HG03520 (cell line): ENCODE measurements at regions not wholly inside any gene's neighbourhood (a gene's known extent, or its start where the extent isn't known, plus 50 kb on each side); places are given as distances from the start of the nearest gene placed in this dataset.

Source experiments
- ATAC-seq: cut with Tn5 transposase; IDR thresholded peaks from one replicate; pipeline ENCODE4 v1.9.1; 2021; ENCODE audit warnings: mild to moderate bottlenecking, moderate library complexity; ENCODE audit not compliant: unreplicated experiment

DNA sequence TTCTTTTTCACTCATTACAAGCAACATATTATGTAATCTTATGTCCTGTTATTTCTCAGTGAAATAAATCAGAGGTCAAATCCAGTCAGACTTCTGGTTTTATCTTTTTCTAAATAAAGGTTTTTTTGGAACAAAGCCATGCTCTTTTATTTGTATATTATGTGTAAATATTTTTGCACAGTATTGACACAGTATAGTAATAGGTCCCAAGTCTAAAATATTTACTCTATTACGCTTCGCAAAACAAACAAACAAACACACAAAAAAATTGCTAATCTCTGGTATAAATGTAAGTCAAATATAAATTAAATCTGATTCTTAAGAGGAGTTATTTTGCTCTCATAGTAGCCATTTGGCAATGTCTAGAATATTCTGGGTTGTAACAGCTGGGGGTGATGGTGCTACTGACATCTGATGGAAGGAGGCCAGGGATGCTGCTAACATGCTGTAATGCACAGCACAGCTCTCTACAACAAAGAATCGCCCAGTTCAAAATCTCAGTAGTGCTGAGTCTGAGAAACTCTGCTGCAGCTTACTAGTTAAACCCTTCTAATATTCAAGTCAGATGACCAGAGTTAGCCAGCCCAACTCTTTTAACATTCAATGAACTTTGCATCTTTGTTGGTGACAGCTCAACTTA is 602.1 kb downstream of the RAB28 start:
- ATAC-seq, result no peak

DNA sequence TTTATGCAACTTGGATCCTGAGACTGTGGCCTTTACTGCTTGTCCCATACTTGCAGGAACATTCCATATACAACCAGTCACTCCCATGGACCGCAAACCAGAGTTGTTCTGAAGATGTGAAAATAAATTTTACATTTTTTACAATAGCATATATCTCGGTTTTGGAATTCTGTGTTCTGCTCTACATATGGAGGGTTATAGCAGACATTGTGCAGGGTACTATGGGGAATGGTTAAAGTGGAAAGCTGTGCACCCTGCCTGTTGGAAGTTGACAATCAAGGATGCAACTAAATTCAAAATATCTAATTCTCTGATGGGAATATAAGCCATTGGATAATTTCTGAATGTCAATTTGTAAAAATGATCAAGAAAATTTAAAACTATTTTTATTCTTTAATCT is 603.3 kb downstream of the RAB28 start:
- no peak for ATAC-seq

- no peak for ATAC-seq
These were observed 604.6 kb downstream of the RAB28 start for GRCh38 chr4:12879496-12879895.

- no peak for ATAC-seq
These were observed 608.4 kb downstream of the RAB28 start for GRCh38 chr4:12875640-12876243.

- no peak for ATAC-seq
These were observed 610.8 kb downstream of the RAB28 start for GRCh38 chr4:12873351-12873750.

DNA sequence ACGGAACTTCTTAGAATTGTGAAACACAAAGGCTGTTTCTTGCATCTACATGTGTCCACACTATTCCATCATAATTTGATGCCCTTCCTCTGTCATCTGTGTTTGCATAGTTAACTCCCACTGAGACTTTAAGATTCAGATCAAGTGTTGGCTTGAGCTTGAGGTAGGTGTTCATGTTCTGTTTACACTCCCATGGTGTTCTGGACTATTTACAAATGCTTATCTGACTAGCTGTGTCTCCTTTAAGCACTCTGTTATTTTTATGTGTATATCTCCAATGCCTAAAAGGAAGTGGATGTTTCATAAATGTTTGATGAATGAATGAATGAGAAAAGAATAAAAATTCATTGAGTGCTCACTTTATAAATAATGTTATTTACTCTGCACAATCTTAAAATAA is 622.7 kb downstream of the RAB28 start:
- ATAC-seq, result no peak

DNA sequence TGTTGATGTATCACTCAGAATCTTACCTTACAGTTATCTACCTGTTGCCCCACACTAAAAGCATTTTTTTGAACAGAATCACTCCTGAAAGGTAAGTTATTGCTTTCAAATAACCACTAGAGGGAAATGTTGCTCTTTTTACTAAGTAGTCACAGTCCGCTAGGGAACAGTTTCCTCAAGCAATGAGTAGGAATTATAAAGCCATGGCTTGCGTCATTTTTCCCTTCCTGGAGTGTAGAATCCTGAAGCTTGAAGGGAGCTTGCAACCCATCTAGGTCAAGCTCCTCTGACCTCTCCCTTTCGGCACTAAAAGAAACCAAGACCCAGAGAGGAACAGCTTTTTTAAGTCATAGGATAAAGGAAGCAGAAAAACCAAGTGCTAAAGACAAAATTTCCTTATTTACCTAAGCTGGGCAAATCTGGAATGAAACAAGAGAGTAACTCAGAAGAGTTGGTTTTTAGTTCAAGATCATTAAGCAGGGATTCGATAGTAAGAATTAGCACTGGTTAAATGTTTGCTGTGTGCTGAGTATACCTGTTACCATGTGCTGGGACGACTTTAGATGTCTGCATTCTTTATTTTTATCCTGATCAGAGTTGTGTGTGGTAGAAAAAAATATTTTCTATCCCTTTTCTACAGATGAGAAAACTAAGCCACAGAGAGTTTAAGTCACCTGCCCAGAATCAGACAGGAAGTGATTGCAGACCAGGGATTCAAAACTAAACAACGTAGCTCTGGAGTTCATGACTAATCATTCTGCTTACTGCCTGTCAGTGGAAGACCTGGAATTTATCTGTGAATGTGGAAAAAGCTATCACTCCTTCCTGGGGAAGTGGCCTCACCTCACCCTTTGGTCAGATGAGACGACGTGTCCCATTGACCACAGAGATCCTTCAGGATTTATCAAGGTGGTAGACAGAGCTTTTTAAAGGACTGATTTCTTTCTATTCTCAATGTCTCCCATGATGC is 631.5 kb downstream of the RAB28 start:
- no peak for ATAC-seq

- ATAC-seq, result no peak
These were observed 637.8 kb downstream of the RAB28 start for GRCh38 chr4:12846368-12846767.

DNA sequence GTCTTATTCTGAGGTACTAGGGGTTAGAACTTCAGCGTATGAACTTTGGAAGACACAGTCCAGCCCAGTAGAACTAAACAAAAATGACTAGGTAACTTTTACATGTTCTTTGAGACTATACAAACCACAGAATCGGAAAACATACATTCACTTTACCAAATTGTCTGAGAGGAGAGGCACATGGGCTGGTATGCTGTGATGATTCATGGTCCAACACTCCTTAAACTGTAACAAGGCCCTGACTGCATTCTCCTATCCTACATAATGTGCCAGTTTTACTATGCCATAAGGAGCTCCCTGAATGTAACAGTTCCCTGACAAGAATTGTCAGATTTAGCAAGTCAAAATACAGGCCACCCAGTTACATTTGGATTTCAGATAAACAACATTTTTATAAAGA is 640.0 kb downstream of the RAB28 start:
- no peak for ATAC-seq

DNA sequence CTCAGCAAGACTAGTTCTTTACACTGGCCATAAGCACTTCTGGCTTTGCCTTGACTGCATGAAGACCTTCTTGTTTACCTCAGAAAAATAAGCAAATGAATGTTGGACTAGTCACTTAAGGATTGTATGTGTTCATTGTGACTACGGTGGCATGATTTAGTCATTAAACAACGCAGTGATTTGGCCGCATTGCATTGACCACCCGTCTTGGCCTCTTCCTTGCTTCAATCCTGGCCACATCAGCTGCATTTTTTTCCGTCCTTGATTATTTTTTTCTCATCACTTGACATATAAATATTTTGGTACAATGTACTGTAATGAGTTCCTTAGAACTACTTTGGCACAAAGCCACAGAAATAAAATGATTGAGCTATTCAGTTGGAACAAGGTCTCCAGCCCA is 656.2 kb downstream of the RAB28 start:
- no peak for ATAC-seq

DNA sequence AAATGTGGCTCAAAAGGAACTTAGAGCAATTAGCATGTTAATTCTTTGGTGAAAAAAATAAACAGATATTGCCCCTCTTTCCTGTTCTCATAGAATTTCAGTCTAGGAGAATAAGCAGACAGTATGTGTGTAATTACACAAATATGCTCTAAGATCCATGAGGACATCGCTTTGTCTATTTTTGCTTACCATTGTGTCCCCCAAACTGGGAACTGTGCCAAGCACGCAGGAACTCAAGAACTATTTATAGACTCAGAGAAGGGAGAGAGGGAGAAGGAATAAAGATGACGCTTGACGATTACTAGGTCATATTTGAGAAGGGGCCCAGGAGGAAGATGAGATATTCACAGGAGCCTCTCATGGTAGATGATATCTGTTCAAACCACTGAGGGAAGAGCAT is 692.6 kb downstream of the RAB28 start:
- no peak for ATAC-seq

- ATAC-seq, result no peak
These were observed 696.9 kb downstream of the RAB28 start for GRCh38 chr4:12787261-12787660.

GRCh38 chr4:12778706-12779105 is 705.4 kb downstream of the RAB28 start:
- ATAC-seq, result no peak

DNA sequence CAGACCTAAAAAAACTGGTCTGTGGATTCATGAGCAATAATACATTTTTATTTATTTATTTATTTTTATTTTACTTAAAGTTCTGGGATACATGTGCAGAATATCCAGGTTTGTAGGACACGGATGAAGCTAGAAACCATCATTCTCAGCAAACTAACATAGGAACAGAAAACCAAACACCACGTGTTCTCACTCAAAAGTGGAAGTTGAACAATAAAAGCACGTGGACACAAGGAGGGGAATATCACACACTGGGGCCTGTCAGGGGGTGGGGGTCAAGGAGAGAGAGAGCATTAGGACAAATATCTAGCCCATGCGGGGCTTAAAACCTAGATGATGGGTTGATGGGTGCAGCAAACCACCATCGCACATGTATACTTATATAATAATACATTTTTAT is 705.9 kb downstream of the RAB28 start:
- no peak for ATAC-seq

- ATAC-seq, result no peak
These were observed 713.8 kb downstream of the RAB28 start for GRCh38 chr4:12770351-12770750.

DNA sequence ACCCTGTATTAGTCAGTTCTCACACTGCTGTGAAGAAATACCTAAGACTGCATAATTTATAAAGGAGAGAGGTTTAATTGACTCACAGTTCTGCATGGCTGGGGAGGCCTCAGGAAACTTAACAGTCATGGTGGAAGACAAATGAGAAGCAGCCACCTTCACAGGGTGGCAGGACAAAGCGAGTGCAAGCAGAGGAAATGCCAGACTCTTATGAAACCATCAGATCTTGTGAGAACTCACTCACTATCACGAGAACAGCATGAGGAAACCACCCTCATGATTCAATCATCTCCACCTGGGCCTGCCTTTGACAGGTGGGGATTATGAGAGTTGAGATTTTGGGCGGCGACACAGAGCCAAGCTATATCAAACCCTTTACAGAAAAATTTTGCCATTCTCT is 722.4 kb downstream of the RAB28 start:
- ATAC-seq, result no peak

DNA sequence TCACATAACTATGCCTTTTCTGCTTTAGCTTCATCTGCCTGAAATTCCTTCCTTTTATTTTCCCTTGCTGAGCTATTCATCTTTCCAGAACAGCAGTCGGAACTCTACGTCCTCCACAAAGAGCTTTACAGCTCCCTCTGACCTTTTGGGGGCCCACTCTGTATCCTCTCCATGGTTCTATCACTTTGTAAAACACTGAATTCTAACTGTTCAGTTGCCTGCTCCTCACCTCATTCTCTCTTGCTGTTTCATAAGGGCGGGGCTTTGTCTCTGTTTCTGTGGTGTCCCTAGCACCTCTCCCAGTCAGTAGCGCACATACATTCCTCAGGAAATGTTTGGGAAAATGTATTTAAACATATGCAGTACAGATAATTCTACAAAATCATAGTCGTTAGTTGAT is 737.0 kb downstream of the RAB28 start:
- no peak for ATAC-seq

GRCh38 chr4:12746221-12746620 is 737.9 kb downstream of the RAB28 start:
- ATAC-seq, result no peak

DNA sequence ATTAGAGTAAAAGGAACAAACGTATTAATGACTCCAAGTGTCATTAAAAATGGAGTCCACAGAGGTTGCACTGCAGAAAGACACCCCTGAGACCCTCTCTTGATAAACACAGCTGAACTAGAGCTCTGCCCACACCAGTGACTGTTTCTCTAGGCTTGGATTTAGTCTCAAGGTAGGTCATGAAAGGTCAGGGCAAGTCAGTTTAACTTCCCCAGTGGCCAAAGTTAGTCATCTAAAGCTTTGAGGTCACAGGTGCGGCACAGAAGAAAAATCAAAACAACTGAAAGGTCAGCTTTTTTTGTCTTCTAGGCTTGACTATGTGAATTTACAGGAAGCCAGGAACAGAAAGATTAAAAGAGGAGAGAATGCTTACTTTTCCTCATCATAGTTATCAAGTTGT is 749.6 kb downstream of the RAB28 start:
- peak; percentile 58 for ATAC-seq

DNA sequence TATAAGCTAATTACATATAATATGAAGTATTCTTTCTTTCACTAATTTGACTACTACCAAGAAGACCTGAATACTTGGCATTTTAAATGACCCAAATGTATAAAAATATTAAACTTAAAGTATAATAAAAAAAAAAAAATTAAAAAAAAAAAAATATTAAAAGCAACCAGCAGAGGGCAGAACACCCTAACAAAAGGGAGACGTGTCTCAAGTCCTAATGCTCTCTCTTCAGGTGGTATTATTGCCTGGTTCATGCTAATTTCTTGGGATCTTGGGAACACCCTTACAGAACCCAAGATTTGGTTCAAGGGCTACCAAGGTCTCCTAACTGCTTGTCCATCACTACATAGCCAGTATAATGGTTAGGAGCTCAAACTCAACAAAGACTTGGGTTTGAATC is 754.8 kb downstream of the RAB28 start:
- no peak for ATAC-seq

DNA sequence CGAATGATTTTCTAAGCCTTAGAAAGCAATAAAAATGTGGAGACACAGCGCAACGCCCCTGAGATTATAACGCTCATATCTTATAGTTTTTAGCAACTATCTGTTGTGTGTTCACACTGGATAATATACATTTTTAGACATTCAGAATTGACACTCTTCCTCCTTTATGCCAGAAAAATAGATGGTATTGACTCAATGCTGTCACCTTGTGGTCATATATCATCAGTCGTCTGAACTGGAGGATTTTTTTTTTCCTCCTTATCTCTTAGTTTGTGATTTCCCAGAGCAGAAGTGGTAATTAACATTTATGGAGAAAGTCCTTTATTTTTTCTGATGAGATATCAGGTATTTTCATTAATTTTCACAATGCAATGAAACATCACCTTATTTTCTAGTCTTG is 759.6 kb downstream of the RAB28 start:
- no peak for ATAC-seq

DNA sequence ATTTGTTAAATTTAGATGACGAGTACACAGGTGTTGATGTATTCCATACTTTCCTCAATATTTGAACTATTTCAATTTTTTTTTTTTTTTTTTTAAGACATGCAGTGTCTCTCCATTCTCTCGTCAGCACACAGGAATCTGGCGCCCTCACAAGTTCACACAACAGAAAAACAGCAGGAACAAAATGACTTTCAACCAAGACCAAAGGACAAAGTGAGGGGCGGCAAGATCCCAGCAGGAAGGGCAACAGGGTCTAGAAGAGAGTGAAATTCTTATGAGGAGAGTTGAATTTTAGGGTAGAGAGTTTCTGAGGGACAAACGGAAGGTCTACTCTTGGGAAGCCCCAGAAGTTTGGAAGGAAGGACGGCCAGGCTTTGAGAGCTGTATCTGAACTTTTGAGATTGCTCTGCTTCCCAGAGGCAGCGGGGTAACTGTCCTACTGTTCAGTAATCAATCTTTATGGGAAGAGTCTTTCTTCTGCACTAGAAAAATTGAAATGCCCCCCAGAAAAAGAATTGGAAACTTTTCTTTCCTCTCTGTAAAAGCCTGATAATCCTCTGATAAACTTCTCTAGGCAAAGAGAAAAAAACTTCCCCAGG is 760.2 kb downstream of the RAB28 start:
- no peak for ATAC-seq
